ENCODE measurements at regions not wholly inside any gene's neighbourhood (a gene's known extent, or its start where the extent isn't known, plus 50 kb on each side); places are given as distances from the start of the nearest gene placed in this dataset.

DNA sequence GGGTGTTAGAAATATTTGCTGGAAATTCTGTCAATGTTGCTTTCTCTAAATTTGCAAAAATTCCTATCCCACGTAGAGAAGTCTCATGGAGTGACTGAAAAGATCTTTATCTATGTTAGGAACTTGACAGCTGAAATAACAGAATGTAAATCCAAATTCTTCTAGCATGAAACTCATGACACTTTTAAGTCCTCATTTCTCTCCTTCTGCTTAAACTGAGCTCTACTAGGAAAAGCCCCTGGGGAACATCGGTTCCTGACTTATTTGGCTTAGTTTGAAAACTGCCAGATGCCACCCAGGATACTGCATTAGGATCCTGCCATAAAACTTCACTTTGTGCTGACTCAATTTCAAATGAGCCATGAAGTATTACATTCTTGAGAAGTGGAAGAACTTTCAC, 426.0 kb downstream of the GALC start:
- no peak for DNase-seq (ENCODE audit: low spot score)

DNA sequence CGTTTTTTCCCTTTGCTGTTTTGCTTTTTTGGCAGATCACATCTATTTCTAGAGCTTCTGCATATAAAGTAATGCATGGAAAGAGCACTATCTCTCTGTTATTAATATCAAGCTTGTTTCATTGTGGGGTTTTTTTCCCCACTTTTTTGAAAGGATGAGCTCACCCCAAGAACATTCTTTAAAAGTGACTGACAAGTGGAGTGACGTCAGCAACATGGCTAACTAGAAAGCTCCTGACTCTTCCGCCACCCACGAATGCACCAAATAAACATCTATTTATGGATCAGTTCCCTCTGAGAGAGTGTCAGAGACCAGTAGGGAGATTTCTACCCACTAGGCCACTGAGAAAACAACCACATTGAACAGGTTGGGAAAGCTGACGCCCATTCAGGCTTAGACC, 445.4 kb downstream of the GALC start:
- no peak for DNase-seq (ENCODE audit: low spot score)
- TF ChIP-seq, protein P1, sequence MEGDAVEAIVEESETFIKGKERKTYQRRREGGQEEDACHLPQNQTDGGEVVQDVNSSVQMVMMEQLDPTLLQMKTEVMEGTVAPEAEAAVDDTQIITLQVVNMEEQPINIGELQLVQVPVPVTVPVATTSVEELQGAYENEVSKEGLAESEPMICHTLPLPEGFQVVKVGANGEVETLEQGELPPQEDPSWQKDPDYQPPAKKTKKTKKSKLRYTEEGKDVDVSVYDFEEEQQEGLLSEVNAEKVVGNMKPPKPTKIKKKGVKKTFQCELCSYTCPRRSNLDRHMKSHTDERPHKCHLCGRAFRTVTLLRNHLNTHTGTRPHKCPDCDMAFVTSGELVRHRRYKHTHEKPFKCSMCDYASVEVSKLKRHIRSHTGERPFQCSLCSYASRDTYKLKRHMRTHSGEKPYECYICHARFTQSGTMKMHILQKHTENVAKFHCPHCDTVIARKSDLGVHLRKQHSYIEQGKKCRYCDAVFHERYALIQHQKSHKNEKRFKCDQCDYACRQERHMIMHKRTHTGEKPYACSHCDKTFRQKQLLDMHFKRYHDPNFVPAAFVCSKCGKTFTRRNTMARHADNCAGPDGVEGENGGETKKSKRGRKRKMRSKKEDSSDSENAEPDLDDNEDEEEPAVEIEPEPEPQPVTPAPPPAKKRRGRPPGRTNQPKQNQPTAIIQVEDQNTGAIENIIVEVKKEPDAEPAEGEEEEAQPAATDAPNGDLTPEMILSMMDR (IDR thresholded peaks at IDR 0.05; ENCODE audit: extremely low read depth, missing control alignments), result no peak

More for the DNA sequence above, 426.0 kb downstream of the GALC start:
- TF ChIP-seq, protein P1 (IDR thresholded peaks at IDR 0.05; ENCODE audit: extremely low read depth, missing control alignments), result no peak

- TF ChIP-seq, protein P1 (IDR thresholded peaks at IDR 0.05; ENCODE audit: extremely low read depth, missing control alignments), result no peak
- no peak for DNase-seq (ENCODE audit: low spot score)
These were observed 450.7 kb downstream of the GALC start for GRCh38 chr14:87542288-87542687.

DNA sequence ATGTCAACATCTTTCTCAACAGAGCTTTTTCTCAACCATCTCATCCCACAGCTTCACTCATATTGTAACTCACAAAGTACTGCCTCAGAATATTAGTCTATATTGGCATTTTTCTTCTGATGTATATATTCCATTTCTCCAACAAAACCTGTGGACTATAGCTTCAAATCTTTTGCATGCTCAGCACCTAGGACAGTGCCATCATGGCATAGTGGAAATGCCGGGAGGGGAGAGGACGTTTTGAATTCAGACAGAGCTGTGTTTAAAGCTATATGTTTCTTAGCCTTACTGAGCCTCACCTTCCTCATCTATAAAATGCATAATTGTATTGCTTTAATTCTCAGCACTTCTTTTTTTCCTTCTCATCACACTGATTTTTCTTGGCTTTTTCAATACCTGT, 452.6 kb downstream of the GALC start:
- TF ChIP-seq, protein P1 (IDR thresholded peaks at IDR 0.05; ENCODE audit: extremely low read depth, missing control alignments), result no peak
- no peak for DNase-seq (ENCODE audit: low spot score)

GRCh38 chr14:87529081-87529480, 463.9 kb downstream of the GALC start:
- TF ChIP-seq, protein P1 (IDR thresholded peaks at IDR 0.05; ENCODE audit: extremely low read depth, missing control alignments), result no peak
- DNase-seq (ENCODE audit: low spot score), result no peak

- no peak for DNase-seq (ENCODE audit: low spot score)
- TF ChIP-seq, protein P1 (IDR thresholded peaks at IDR 0.05; ENCODE audit: extremely low read depth, missing control alignments), result no peak
These were observed 466.3 kb downstream of the GALC start for GRCh38 chr14:87526731-87527130.

DNA sequence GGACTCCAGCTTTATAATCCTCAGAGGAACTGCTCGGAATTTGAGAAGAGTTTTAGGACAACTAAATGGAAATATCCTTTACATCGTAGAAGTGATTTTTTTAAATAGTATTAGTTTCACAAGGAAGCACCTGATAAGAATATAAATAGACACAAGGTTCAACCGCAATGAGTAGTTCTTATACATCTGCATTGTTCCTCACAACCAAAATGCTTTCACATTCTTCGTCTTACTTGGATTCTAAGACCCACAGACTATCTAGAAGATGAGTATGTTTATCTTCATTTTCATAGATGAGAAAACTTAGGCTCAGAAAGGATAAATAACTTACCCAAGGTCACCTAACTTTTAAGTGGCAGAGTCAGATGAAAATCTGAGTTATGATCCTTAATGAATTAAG, 469.0 kb downstream of the GALC start:
- TF ChIP-seq, protein P1 (IDR thresholded peaks at IDR 0.05; ENCODE audit: extremely low read depth, missing control alignments), result no peak
- no peak for DNase-seq (ENCODE audit: low spot score)
